ENCODE measurements at regions not wholly inside any gene's neighbourhood (a gene's known extent, or its start where the extent isn't known, plus 50 kb on each side); places are given as distances from the start of the nearest gene placed in this dataset.

GRCh38 chr9:107636571-107637381 is 147.2 kb upstream of the KLF4 start:
- TF ChIP-seq, protein P1, sequence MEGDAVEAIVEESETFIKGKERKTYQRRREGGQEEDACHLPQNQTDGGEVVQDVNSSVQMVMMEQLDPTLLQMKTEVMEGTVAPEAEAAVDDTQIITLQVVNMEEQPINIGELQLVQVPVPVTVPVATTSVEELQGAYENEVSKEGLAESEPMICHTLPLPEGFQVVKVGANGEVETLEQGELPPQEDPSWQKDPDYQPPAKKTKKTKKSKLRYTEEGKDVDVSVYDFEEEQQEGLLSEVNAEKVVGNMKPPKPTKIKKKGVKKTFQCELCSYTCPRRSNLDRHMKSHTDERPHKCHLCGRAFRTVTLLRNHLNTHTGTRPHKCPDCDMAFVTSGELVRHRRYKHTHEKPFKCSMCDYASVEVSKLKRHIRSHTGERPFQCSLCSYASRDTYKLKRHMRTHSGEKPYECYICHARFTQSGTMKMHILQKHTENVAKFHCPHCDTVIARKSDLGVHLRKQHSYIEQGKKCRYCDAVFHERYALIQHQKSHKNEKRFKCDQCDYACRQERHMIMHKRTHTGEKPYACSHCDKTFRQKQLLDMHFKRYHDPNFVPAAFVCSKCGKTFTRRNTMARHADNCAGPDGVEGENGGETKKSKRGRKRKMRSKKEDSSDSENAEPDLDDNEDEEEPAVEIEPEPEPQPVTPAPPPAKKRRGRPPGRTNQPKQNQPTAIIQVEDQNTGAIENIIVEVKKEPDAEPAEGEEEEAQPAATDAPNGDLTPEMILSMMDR (IDR thresholded peaks at IDR 0.05; ENCODE audit: low read depth, low read length, poor library complexity, severe bottlenecking): no peak
- TF ChIP-seq EZH2phosphoT487 (IDR thresholded peaks at IDR 0.05; ENCODE audit: borderline replicate concordance, low read length): no peak
